ENCODE measurements at regions not wholly inside any gene's neighbourhood (a gene's known extent, or its start where the extent isn't known, plus 50 kb on each side); places are given as distances from the start of the nearest gene placed in this dataset.

- H3K4me1 ChIP-seq (ENCODE audit: low read depth), result no peaks in the 10 kb centered on the region
- TF ChIP-seq CTCF (IDR thresholded peaks at IDR 0.05; ENCODE audit: low read depth, low read length), result no peak
- no peaks in the 10 kb centered on the region for H3K27me3 ChIP-seq
- H3K4me3 ChIP-seq, result no peak overlapping the region
- no peaks in the 10 kb centered on the region for H3K9me3 ChIP-seq (ENCODE audit: low read depth)
- H3K36me3 ChIP-seq, result no peaks in the 10 kb centered on the region
- DNase-seq (ENCODE audit: low read depth in 1 of 2, low spot score in 1 of 2), result no peak
- H3K27ac ChIP-seq, result no peak overlapping the region
Observed at GRCh38 chr5:17944046-17944445, 309.8 kb downstream of the TAF11L14 start.

- no peak for DNase-seq (ENCODE audit: low read depth in 1 of 2, low spot score in 1 of 2)
- Histone ChIP-seq H3K27ac (no peak overlapping the region), H3K4me3 (no peak overlapping the region), H3K9me3 (ENCODE audit: low read depth) (no peaks in the 10 kb centered on the region), H3K4me1 (ENCODE audit: low read depth) (no peaks in the 10 kb centered on the region), H3K36me3 (no peaks in the 10 kb centered on the region), H3K27me3 (no peaks in the 10 kb centered on the region)
- TF ChIP-seq CTCF (IDR thresholded peaks at IDR 0.05; ENCODE audit: low read depth, low read length), result no peak
Observed at GRCh38 chr5:17947029-17947428, 312.8 kb downstream of the TAF11L14 start.

GRCh38 chr5:17951392-17952169 is 317.3 kb downstream of the TAF11L14 start:
- Histone ChIP-seq H3K27ac (no peak overlapping the region), H3K36me3 (no peaks in the 10 kb centered on the region), H3K9me3 (ENCODE audit: low read depth) (no peaks in the 10 kb centered on the region), H3K27me3 (no peaks in the 10 kb centered on the region), H3K4me1 (ENCODE audit: low read depth) (no peaks in the 10 kb centered on the region), H3K4me3 (no peak overlapping the region)
- DNase-seq (ENCODE audit: low read depth in 1 of 2, low spot score in 1 of 2), result no peak
- no peak for TF ChIP-seq CTCF (IDR thresholded peaks at IDR 0.05; ENCODE audit: low read depth, low read length)

GRCh38 chr5:17952231-17952630 is 318.0 kb downstream of the TAF11L14 start:
- no peak overlapping the region for H3K27ac ChIP-seq
- no peaks in the 10 kb centered on the region for H3K9me3 ChIP-seq (ENCODE audit: low read depth)
- no peaks in the 10 kb centered on the region for H3K27me3 ChIP-seq
- H3K36me3 ChIP-seq, result no peaks in the 10 kb centered on the region
- TF ChIP-seq CTCF (IDR thresholded peaks at IDR 0.05; ENCODE audit: low read depth, low read length), result no peak
- no peak for DNase-seq (ENCODE audit: low read depth in 1 of 2, low spot score in 1 of 2)
- no peak overlapping the region for H3K4me3 ChIP-seq
- no peaks in the 10 kb centered on the region for H3K4me1 ChIP-seq (ENCODE audit: low read depth)

- no peak for TF ChIP-seq CTCF (IDR thresholded peaks at IDR 0.05; ENCODE audit: low read depth, low read length)
- no peaks in the 10 kb centered on the region for H3K4me1 ChIP-seq (ENCODE audit: low read depth)
Observed at GRCh38 chr5:17964067-17964466, 329.8 kb downstream of the TAF11L14 start.

More at GRCh38 chr5:17964067-17964466, 329.8 kb downstream of the TAF11L14 start:
- H3K27me3 ChIP-seq, result no peaks in the 10 kb centered on the region
- DNase-seq (ENCODE audit: low read depth in 1 of 2, low spot score in 1 of 2), result no peak
- peaks cover under 1% of the 10 kb centered on the region for H3K9me3 ChIP-seq (ENCODE audit: low read depth)
- no peak overlapping the region for H3K27ac ChIP-seq
- H3K36me3 ChIP-seq, result no peaks in the 10 kb centered on the region
- no peak overlapping the region for H3K4me3 ChIP-seq

Measured in cardiac muscle cell (in vitro differentiated cells and primary cell).